Type B pancreatic cell (in vitro differentiated cells): ENCODE measurements at regions not wholly inside any gene's neighbourhood (a gene's known extent, or its start where the extent isn't known, plus 50 kb on each side); places are given as distances from the start of the nearest gene placed in this dataset.

Experiments
- DNase-seq: peaks from one replicate; pipeline ENCODE4 v3.0.0; 2021; ENCODE audit warnings: mixed read lengths; ENCODE audit not compliant: unreplicated experiment; ENCODE audit errors: extremely low spot score
- H3K27ac Mint-ChIP-seq: 2 replicates; pipeline ENCODE4 v1.8.0; 2021; ENCODE audit warnings: mild to moderate bottlenecking, mixed read lengths
- H3K27me3 Mint-ChIP-seq: 2 replicates; pipeline ENCODE4 v1.8.0; 2021; ENCODE audit warnings: mixed read lengths
- H3K36me3 Mint-ChIP-seq: 2 replicates; pipeline ENCODE4 v1.8.0; 2021; ENCODE audit warnings: mixed read lengths
- H3K4me1 Mint-ChIP-seq: one replicate; pipeline ENCODE4 v1.8.0; 2021; ENCODE audit warnings: mixed read lengths; ENCODE audit not compliant: unreplicated experiment
- H3K4me3 Mint-ChIP-seq: 2 replicates; pipeline ENCODE4 v1.8.0; 2021; ENCODE audit warnings: mild to moderate bottlenecking, mixed read lengths
- H3K9me3 Mint-ChIP-seq: 2 replicates; pipeline ENCODE4 v1.8.0; 2021; ENCODE audit warnings: mixed read lengths
- CTCF ChIP-seq: fragments of 200-600 bp; sonication (generic); conservative IDR thresholded peaks from 2 replicates; pipeline ENCODE4 v1.5.0; 2021; ENCODE audit warnings: antibody characterized with exemption, mild to moderate bottlenecking

- Mint-ChIP-seq H3K4me1 (no peaks in the 10 kb centered on the region), H3K4me3 (no peak overlapping the region), H3K27me3 (no peaks in the 10 kb centered on the region), H3K36me3 (no peaks in the 10 kb centered on the region), H3K27ac (no peak overlapping the region), H3K9me3 (no peaks in the 10 kb centered on the region)
- DNase-seq, result no peak
- TF ChIP-seq CTCF, result no peak
These were observed 295.4 kb downstream of the ZEB2 start for GRCh38 chr2:144224472-144224871.

- H3K27me3 Mint-ChIP-seq, result no peaks in the 10 kb centered on the region
- H3K27ac Mint-ChIP-seq, result no peak overlapping the region
- no peak overlapping the region for H3K4me3 Mint-ChIP-seq
- no peak for TF ChIP-seq CTCF
- DNase-seq, result no peak
- no peaks in the 10 kb centered on the region for H3K36me3 Mint-ChIP-seq
- H3K4me1 Mint-ChIP-seq, result peaks cover 6% of the 10 kb centered on the region
- no peaks in the 10 kb centered on the region for H3K9me3 Mint-ChIP-seq
These were observed 299.9 kb downstream of the ZEB2 start for GRCh38 chr2:144219979-144220378.

GRCh38 chr2:144217853-144218633 lies 301.9 kb downstream of the ZEB2 start:
- H3K27ac Mint-ChIP-seq, result no peak overlapping the region
- no peak for TF ChIP-seq CTCF

GRCh38 chr2:144215701-144216675 lies 303.9 kb downstream of the ZEB2 start:
- Mint-ChIP-seq H3K27ac (no peak overlapping the region), H3K36me3 (no peaks in the 10 kb centered on the region), H3K4me3 (no peak overlapping the region), H3K4me1 (peaks cover 6% of the 10 kb centered on the region), H3K27me3 (no peaks in the 10 kb centered on the region), H3K9me3 (no peaks in the 10 kb centered on the region)
- DNase-seq, result no peak
- no peak for TF ChIP-seq CTCF

More at GRCh38 chr2:144217853-144218633, 301.9 kb downstream of the ZEB2 start:
- peaks cover 6% of the 10 kb centered on the region for H3K4me1 Mint-ChIP-seq
- no peaks in the 10 kb centered on the region for H3K9me3 Mint-ChIP-seq
- H3K27me3 Mint-ChIP-seq, result no peaks in the 10 kb centered on the region
- no peak overlapping the region for H3K4me3 Mint-ChIP-seq
- DNase-seq, result no peak
- H3K36me3 Mint-ChIP-seq, result no peaks in the 10 kb centered on the region

GRCh38 chr2:144215207-144215606 lies 304.7 kb downstream of the ZEB2 start:
- TF ChIP-seq CTCF, result no peak
- no peak for DNase-seq
- Mint-ChIP-seq H3K27ac (no peak overlapping the region), H3K27me3 (no peaks in the 10 kb centered on the region), H3K9me3 (no peaks in the 10 kb centered on the region), H3K4me3 (no peak overlapping the region), H3K4me1 (peaks cover 6% of the 10 kb centered on the region), H3K36me3 (no peaks in the 10 kb centered on the region)
